Neural progenitor cell (in vitro differentiated cells): ENCODE measurements at regions not wholly inside any gene's neighbourhood (a gene's known extent, or its start where the extent isn't known, plus 50 kb on each side); places are given as distances from the start of the nearest gene placed in this dataset.

Source experiments
- DNase-seq: peaks from one replicate; pipeline ENCODE4 v3.0.0-alpha.2; 2016; ENCODE audit warnings: low spot score
- H2AFZ ChIP-seq: fragments of 200-600 bp; sonication (generic); replicated peaks from 2 replicates; pipeline ENCODE4 v1.6.1; 2016; ENCODE audit warnings: antibody characterized with exemption
- H3F3A ChIP-seq: fragments of 200-600 bp; sonication (generic); 2 replicates; pipeline ENCODE4 v1.6.1; 2016; ENCODE audit warnings: antibody characterized with exemption, low read depth
- H3K27ac ChIP-seq: fragments of 200-600 bp; sonication (generic); 2 replicates; pipeline ENCODE4 v1.5.1; 2016; ENCODE audit warnings: mild to moderate bottlenecking
- H3K27me3 ChIP-seq: fragments of 200-600 bp; sonication (generic); 2 replicates; pipeline ENCODE4 v1.6.1; 2016; ENCODE audit warnings: mild to moderate bottlenecking, moderate library complexity
- H3K36me3 ChIP-seq: fragments of 200-600 bp; sonication (generic); 2 replicates; pipeline ENCODE4 v1.5.1; 2016
- H3K4me1 ChIP-seq: fragments of 200-600 bp; sonication (generic); 2 replicates; pipeline ENCODE4 v1.6.1; 2016; ENCODE audit warnings: mixed run types
- H3K4me2 ChIP-seq: fragments of 200-600 bp; sonication (generic); 2 replicates; pipeline ENCODE4 v1.6.1; 2016
- H3K4me3 ChIP-seq: fragments of 200-600 bp; sonication (generic); 2 replicates; pipeline ENCODE4 v1.5.1; 2016
- H3K79me2 ChIP-seq: fragments of 200-600 bp; sonication (generic); 2 replicates; pipeline ENCODE4 v1.6.1; 2016; ENCODE audit warnings: low read depth
- H3K9ac ChIP-seq: fragments of 200-600 bp; sonication (generic); 2 replicates; pipeline ENCODE4 v1.6.1; 2016
- H3K9me3 ChIP-seq: fragments of 200-600 bp; sonication (generic); 2 replicates; pipeline ENCODE4 v1.5.1; 2016; ENCODE audit warnings: low read depth
- H4K20me1 ChIP-seq: fragments of 200-600 bp; sonication (generic); 2 replicates; pipeline ENCODE4 v1.6.1; 2016; ENCODE audit warnings: low read depth
- H3K27ac Mint-ChIP-seq: 3 replicates; pipeline ENCODE4 v1.8.0; 2021; ENCODE audit warnings: mixed read lengths
- H3K27me3 Mint-ChIP-seq: 2 replicates; pipeline ENCODE4 v1.8.0; 2022; ENCODE audit warnings: low read depth, mild to moderate bottlenecking, inconsistent platforms, moderate library complexity, mixed read lengths; ENCODE audit not compliant: insufficient read depth
- H3K36me3 Mint-ChIP-seq: 3 replicates; pipeline ENCODE4 v1.8.0; 2021; ENCODE audit warnings: mixed read lengths
- H3K4me1 Mint-ChIP-seq: 3 replicates; pipeline ENCODE4 v1.8.0; 2021; ENCODE audit warnings: mixed read lengths
- H3K4me3 Mint-ChIP-seq: 3 replicates; pipeline ENCODE4 v1.8.0; 2021; ENCODE audit warnings: mild to moderate bottlenecking, moderate library complexity, mixed read lengths
- H3K9me3 Mint-ChIP-seq: 3 replicates; pipeline ENCODE4 v1.8.0; 2020; ENCODE audit warnings: mixed read lengths
- CTCF ChIP-seq: fragments of 200-600 bp; sonication (generic); IDR thresholded peaks from 2 replicates; pipeline ENCODE4 v1.5.1; 2017; ENCODE audit warnings: antibody characterized with exemption, mild to moderate bottlenecking
- EZH2 ChIP-seq: fragments of 200-600 bp; sonication (generic); IDR thresholded peaks from 2 replicates; pipeline ENCODE4 v1.6.1; 2017; ENCODE audit warnings: antibody characterized with exemption, mild to moderate bottlenecking, moderate library complexity
- EZH2phosphoT487 ChIP-seq: fragments of 200-600 bp; sonication (generic); IDR thresholded peaks from 2 replicates; pipeline ENCODE4 v1.6.1; 2017; ENCODE audit warnings: antibody characterized with exemption

GRCh38 chr6:40798069-40798770 lies 211.1 kb upstream of the LRFN2 start:
- Mint-ChIP-seq H3K36me3 (no peaks in the 10 kb centered on the region), H3K4me1 (peaks cover 16% of the 10 kb centered on the region), H3K27ac (no peak overlapping the region), H3K4me3 (no peak overlapping the region), H3K9me3 (no peaks in the 10 kb centered on the region), H3K27me3 (peaks cover 13% of the 10 kb centered on the region)
- H3F3A ChIP-seq = no peaks in the 10 kb centered on the region
- no peak for TF ChIP-seq EZH2
- TF ChIP-seq CTCF = no peak
- no peak for TF ChIP-seq EZH2phosphoT487
- H3K79me2 ChIP-seq = no peaks in the 10 kb centered on the region
- H2AFZ ChIP-seq = no peak overlapping the region
- no peaks in the 10 kb centered on the region for H3K27me3 ChIP-seq
- H3K36me3 ChIP-seq = no peaks in the 10 kb centered on the region
- H4K20me1 ChIP-seq = no peaks in the 10 kb centered on the region
- H3K27ac ChIP-seq = no peak overlapping the region
- H3K4me2 ChIP-seq = no peak overlapping the region
- H3K9ac ChIP-seq = no peak overlapping the region
- DNase-seq = peak; percentile 54
- H3K9me3 ChIP-seq = no peaks in the 10 kb centered on the region
- peaks cover 7% of the 10 kb centered on the region for H3K4me1 ChIP-seq
- H3K4me3 ChIP-seq = no peak overlapping the region

GRCh38 chr6:40796260-40797221 lies 209.4 kb upstream of the LRFN2 start:
- no peak for DNase-seq
- H3K79me2 ChIP-seq = no peaks in the 10 kb centered on the region

GRCh38 chr6:40794586-40794985 lies 207.4 kb upstream of the LRFN2 start:
- H3K4me3 ChIP-seq = no peak overlapping the region
- H3K27ac Mint-ChIP-seq = no peak overlapping the region
- no peaks in the 10 kb centered on the region for H3K36me3 ChIP-seq
- no peak overlapping the region for H3K4me2 ChIP-seq
- peaks cover 20% of the 10 kb centered on the region for H3K4me1 Mint-ChIP-seq
- H3K27me3 ChIP-seq = no peaks in the 10 kb centered on the region
- no peak overlapping the region for H2AFZ ChIP-seq
- H3K9me3 ChIP-seq = no peaks in the 10 kb centered on the region
- no peaks in the 10 kb centered on the region for H4K20me1 ChIP-seq
- H3K27me3 Mint-ChIP-seq = peaks cover 8% of the 10 kb centered on the region
- no peak overlapping the region for H3K27ac ChIP-seq
- H3K9ac ChIP-seq = no peak overlapping the region
- no peak overlapping the region for H3K4me3 Mint-ChIP-seq
- no peaks in the 10 kb centered on the region for H3K36me3 Mint-ChIP-seq
- TF ChIP-seq EZH2 = no peak
- no peak for TF ChIP-seq EZH2phosphoT487
- TF ChIP-seq CTCF = no peak
- no peaks in the 10 kb centered on the region for H3F3A ChIP-seq
- no peak for DNase-seq
- no peaks in the 10 kb centered on the region for H3K79me2 ChIP-seq
- peaks cover 4% of the 10 kb centered on the region for H3K4me1 ChIP-seq
- no peaks in the 10 kb centered on the region for H3K9me3 Mint-ChIP-seq

More at GRCh38 chr6:40796260-40797221, 209.4 kb upstream of the LRFN2 start:
- Histone ChIP-seq H3F3A (no peaks in the 10 kb centered on the region), H4K20me1 (no peaks in the 10 kb centered on the region), H3K4me2 (no peak overlapping the region), H3K4me3 (no peak overlapping the region), H3K9ac (no peak overlapping the region), H3K9me3 (no peaks in the 10 kb centered on the region), H3K4me1 (peaks cover 4% of the 10 kb centered on the region), H2AFZ (no peak overlapping the region), H3K27me3 (no peaks in the 10 kb centered on the region), H3K36me3 (no peaks in the 10 kb centered on the region), H3K27ac (no peak overlapping the region)
- H3K36me3 Mint-ChIP-seq = no peaks in the 10 kb centered on the region
- H3K27me3 Mint-ChIP-seq = peaks cover 10% of the 10 kb centered on the region
- no peaks in the 10 kb centered on the region for H3K9me3 Mint-ChIP-seq
- H3K27ac Mint-ChIP-seq = no peak overlapping the region
- TF ChIP-seq EZH2 (no peak), CTCF (no peak), EZH2phosphoT487 (no peak)
- H3K4me3 Mint-ChIP-seq = no peak overlapping the region
- peaks cover 13% of the 10 kb centered on the region for H3K4me1 Mint-ChIP-seq
